Suppressor macrophage treated with lipopolysaccharide for 1 hour (primary cell): ENCODE measurements at regions not wholly inside any gene's neighbourhood (a gene's known extent, or its start where the extent isn't known, plus 50 kb on each side); places are given as distances from the start of the nearest gene placed in this dataset.
"Not testable (repeated sequence)": the region's sequence is repeated elsewhere in the genome, so short reads cannot be mapped to it uniquely, and the experiment has no call there.

Experiments
- DNase-seq, 3 donors: peaks; one replicate each; pipeline ENCODE4 v3.0.0-alpha.2; 2020 to 2022

DNA sequence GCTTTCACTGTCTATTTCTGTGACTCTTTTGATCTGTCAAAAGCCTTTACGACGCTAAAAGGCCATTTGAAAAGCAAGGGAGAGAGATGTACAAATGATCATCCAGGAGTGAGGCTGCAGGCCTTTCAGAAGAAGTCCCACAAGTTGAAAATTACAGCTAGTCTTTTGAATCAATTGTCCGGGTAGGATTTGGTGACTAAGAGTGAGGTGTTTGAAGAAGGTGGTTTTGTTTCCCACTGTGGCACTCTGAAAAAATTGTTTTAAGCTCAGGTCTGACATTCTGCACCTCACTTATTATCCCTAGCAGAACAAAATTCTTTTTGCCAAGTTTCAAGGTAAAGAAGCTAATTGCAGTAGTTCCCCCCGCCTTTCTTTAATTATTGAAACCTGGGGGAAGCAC, 50.8 kb upstream of the TMEM108 start:
- DNase-seq = no peak

DNA sequence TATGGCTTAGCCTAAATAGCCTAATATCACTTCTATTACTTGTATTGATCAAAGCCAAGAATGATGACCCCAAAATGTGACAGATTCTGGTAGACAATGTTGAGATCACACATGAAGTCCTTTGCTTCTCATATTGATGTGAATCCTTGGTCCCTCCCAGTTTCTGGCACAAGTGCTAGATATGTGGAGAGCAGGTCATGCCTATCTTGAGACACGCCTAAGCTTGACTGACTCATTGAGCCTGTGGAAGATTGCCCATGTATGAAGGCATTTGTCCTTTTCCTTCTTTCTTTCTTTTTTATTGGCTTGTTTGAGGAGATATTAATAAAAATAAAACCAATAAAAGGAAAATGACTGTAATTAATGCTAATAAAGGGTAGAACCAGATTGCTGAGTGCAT, 54.0 kb upstream of the TMEM108 start:
- DNase-seq = no peak

DNA sequence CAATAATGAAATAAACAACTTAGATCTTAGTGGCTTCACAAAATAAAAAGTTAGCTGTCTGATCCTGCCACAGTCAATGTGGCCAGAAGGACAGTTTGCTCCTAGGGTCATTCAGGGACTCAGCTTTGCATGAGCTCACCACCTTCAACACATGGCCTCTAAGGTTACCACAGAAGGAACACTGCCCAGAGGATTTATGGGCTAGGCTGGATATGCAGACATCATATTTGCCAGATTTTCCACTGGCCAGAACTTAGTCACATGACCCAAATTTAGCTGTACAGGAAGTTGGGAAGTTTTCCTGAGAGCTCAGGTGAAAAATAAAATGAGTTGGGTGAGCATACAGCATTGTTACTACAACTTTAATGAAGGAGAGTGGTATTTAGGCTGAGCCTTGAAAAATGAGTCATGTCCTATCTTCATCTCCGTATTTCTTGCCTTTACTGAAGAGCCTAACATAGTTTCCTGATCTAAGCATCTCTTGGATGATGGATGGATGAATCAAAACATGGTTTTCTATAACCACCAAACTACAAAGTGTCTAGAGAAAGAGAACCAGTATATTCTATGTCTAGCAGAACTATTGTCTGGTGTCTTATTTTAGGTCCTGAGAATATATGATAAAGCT, 54.9 kb upstream of the TMEM108 start:
- DNase-seq = no peak

DNA sequence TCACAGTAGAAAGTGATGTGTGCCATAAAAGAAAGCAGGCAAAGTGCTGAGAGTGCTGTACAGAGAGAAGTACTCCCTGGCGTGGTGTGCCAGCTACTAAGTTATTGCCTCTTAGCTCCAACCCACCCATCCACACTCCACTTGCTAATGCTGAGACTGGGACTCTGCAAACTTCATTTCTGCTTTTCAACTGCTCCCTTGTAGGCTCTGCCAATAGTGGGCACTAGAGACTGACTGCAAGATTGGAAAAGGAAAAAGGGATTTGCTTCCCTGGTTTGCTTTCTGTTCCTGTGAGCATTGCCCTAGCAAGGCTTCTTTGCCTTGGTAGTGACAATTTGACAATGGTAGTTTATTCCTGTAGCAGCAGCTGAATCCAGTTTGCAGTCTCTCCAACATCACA, 56.5 kb upstream of the TMEM108 start:
- no peak for DNase-seq

DNA sequence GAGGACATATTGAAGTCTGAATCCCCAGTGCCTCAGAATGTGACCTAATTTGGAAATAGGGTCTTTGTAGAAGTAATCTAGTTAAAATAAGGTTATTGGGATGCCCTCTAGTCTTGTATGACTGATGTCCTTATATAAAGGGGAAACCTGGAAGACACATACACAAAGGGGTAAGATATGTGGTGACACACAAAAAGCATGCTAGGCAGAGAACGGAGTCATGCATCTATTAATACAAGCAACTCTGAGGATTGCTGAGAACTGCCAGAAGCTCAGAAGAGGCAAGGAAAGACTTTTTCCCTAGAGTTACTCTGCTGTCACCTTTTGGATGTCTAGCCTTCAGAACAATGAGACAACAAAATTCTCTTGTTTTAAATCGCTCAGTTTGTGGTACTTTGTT, 58.1 kb upstream of the TMEM108 start:
- DNase-seq = no peak

DNA sequence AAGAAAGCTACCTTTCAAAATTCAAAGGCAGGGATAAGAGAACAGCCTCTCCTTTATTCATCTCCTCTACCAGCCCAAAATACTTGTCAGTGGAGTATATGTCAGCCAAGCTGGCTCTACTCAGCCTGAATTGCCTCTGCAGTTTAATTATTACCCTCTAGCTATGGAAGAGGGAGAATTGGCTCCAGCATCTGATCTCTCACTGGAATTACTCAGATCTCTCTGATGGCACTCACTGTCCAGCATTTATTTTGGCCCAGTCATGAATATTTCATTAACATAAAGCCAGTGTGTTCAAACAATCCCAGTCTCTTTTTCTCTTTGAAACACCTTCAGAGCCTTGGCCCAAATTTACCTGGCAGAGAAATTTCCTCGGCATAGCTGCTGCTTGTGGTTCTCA, 58.6 kb upstream of the TMEM108 start:
- DNase-seq = no peak

DNA sequence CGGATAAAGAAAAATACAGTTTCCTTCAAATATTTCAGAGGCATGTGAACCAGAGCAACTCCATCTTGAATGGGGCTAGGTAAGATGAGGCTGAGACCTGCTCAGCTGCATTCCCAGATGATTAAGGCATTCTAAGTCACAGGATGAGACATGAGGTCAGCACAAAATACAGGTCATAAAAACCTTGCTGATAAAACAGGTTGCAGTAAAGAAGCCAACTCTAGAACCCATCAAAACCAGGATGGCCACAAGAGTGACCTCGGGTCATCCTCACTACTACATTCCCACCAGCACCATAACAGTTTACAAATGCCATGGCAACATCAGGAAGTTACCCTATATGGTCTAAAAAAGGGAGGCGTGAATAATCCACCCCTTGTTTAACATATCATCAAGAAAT, 59.2 kb upstream of the TMEM108 start:
- not testable (repeated sequence) for DNase-seq

DNA sequence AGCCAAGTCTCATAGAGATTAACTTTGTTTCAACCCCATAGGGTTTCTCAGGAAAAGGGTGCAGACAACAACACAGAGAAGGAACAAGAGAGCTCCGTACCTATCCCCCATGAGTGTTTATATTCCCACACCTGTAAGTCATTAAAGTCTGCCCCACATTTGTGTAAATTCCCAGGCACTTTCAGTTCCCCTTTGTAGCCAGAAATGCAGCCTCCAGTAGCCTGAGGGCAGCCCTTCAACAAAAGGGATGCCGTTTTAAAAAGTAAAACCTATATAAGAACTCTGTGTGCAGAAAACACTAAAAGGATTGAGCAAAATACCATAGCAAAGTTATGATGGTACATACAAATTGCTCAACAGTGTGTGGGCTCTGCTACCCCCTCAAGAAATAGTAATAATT, 59.7 kb upstream of the TMEM108 start:
- no peak for DNase-seq

DNA sequence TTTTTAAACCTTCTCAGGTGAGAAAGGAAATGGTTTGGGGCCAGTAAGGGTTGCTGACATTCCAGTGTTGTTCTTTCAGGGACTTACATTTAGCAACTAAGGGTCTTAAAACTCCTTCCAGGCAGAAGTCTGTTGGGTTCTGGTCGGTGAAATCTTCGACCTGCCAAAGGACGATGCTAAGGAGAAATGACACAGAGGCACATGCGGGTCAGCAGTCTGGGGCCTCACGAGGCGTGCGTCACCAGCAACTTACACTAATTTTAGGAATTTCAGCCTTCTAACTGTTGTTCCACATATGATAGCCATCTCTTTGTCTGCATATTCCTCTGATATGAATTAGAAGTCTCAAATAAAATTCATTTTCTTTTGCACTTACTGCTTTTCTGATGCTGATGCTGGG, 64.1 kb upstream of the TMEM108 start:
- no peak for DNase-seq

DNA sequence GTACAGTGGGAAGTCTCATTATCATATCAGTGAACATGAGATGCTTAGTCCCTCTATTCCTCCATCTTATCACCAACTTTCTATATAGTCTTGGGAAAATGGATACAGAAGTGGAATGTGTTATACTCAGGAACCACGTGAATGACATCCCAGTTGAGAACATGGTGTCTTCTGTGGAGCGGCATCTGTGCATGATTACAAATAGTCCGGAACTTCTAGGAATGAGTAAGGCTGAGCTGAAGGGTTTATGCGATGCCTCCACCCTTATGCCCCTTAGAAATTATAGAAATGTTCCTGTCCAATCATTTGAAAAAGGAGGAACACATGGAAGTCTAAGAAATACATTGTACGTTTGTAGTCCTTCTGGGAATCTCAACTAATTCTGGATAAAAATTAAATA, 64.8 kb upstream of the TMEM108 start:
- DNase-seq = no peak

DNA sequence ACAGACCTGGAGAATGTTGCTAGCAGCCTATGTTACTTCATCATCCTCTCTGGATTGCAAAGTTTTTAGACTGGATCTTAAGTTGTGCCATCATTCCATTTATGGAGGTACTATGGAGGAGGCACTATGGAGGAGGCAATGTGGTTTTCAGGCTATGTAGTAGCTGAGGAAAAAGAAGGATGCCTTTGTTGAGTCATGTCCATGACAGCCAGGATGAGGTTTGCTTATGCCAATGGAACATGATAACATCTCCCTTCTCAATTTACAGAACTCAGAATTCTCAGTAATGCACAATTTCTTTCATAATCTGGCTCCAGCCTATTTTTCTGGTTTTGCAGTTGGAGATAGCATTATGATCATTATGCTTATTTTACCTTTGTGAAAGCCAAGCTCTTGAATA, 65.9 kb upstream of the TMEM108 start:
- no peak for DNase-seq

DNA sequence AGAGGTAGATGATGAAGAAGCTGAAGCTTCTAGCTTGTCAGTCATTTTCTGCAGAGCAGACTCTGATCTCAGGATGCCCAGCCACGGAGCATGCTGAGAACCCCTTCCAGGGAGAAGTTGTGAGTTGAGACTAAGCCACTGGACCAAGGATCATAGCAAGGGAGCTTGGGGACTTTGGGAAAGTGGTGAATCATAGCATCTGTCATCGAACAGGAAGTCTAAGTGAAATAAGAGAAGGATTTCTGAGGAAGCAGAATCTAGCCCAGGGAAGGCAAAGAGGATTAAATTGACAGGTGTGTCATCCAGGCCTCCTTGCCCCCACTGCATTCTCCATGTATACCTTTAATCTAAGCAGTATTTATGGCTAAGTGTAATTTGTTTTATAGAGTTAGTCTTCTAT, 71.8 kb upstream of the TMEM108 start:
- no peak for DNase-seq

DNA sequence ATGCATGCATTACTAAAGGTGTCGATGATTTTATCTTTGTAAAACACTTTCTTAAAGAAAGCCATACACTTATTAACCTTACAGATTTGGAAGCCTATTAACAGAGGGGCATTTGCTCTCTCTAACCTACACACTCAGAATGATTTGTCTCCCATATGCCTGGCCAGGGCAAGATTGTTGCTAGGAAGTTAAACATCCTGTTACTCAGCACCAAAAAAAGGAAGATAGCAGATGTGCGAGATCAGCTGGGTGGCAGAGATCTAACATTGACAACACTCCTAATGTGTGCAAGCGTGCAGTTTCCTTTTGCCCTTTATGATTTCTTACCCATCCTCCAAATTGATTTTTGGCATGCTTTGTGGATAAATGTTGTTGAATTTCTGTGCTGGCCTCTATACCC, 73.9 kb upstream of the TMEM108 start:
- DNase-seq = no peak

DNA sequence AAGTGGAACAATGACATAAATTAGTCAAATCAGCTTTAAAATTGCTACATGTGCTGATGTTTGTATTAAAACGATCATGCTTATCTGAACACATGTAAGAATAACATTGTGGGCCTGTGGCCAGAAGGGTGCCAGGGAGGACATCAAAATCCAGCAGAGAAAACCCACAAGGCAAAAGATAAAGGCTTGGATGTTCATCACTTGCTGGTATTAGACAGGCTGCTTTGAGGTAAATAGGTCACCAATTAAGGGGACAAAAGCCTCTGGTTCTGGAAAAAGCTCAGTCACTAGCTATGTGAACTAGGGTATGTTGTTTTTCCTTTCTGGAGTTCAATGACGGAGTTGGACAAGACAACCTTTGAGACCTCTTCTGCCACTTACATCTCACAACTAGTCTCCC, 74.4 kb upstream of the TMEM108 start:
- DNase-seq = no peak

DNA sequence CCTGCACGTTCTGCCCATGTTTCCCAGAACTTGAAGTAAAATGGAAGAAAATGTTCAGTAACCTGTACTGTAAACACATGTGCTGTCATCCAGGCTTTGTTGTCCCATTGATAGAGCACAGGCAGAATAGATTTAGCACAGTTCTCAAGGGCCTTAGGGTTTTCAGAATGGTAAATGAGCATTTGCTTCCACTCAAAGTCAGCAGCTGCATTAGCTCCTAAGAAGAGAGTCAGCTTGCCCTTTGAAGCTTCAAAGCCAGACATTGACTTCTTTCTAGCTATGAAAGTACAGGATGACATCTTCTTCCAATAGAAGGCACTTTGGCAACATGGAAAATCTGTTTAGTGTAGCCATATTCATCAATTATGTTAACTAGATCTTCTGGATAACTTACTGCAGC, 76.2 kb upstream of the TMEM108 start:
- DNase-seq = no peak

DNA sequence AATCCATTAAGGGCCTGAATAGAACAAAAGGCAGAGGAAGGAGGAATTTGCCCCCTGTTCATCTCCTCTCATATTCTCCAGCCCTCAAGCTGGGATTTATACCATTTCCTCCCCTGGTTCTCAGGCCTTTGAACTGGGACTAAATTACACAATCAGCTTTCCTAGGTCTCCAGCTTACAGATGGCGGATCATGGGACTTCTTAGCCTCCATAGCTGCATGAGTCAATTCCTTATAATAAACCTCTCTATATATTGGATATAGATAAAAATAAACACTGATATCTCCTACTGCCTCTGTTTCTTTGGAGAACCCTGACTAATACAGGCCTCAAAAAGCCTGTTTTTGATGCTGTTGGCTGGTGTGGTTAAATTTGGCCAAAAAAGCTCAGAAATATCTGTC, 84.5 kb upstream of the TMEM108 start:
- peak in 1 of 3 donors; percentile 5 for DNase-seq

DNA sequence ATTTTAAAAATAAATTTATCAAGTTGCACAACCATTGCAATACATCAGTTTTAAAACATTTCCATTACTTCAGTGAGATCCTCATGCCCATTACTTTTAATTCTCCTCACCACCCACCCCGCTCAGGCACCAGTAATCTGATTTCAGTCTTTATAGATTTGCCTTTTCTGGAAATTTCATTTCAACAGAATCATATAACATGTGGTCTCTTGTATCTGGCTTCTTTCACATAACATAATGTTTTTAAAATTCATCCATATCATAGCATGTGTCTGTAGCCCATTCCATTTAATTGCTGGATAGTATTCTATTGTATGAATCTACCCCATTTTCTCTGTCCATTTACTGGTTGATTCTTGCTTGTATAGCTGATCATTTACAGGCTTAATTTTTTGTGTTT, 110.3 kb upstream of the TMEM108 start:
- DNase-seq = no peak

DNA sequence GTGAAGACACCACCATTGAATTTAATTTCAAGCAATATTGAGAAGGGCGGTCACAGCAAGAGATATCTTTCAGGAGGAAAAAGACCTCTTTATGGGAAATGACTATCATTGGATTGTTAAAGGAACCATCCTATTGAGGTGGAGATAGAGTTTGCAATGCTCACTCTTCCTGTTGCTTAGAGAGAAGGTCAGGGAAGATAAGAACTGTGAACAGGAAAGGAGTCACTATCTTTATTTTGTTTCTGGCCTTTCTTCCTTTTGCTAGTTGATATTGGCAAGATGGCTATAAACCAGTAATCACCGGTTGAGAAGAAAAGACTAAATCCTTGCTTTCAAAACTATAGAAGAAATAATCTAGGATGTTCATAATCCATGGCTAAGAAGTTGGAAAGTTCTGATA, 112.1 kb upstream of the TMEM108 start:
- DNase-seq = no peak

DNA sequence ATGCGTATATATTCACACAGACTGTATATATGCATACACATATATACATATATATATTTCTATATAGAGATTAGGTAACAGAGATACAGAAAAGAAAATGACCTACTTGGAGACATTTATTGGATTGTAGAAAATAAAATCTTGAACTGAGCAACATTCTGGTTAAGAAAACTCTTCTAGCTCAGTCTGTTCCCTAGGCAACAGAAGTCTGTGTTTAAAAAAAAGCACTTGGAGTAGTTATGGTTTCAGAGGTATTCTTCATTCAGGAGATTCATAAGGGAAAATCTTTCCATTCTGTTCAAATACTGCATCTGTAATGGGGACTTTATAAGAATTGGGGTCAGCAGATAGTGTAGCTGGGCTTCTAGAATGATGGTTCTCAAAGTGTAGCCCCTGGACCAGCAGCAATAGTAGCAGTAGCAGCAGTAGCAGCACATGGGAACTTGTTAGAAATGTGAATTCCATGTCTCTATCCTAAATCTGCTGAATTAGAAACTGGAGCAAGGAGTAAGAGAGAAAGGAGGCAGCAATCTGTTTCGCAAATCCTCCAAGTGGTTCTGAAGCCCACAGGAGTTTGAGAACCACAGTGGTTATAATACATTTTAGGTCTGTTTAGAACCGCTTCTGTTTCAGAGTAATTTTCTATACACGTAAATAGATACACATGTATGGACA, 112.8 kb upstream of the TMEM108 start:
- DNase-seq = no peak

DNA sequence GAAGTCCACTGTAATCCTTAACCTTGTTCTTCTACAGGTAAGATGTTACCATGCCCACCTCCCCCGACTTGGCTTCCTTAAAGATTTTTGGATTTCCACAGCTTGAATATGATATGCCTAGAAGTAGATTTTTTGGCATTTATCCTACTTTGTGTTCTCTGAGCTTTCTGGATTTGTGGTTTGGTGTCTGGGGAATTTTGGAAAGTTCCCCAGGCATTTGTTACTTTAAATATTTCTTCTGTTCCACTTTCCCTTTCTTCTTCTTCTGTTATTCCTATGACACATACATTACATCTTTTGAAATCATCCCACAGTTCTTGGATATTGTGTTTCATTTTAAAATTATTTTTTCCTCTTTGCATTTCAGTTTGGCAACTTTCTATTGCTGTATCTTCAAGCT, 122.1 kb upstream of the TMEM108 start:
- DNase-seq = peak; percentile 4 to 43 (median 7)

DNA sequence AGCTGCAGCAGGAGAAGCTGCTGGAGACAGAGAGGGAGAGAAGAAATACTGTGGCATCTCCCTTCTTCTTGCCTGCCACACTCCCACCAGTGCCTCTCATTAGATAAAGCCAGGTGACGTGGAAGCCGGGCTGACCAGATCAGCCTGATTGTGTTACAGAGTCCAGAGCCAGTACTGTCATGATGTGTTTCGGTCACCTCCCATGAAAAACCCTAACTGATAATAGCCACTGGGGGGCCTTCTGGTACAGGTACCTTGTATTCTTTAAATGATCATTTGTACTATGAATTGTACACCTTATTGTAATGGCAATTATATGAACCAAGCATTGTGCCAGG, 125.8 kb upstream of the TMEM108 start:
- DNase-seq = no peak

DNA sequence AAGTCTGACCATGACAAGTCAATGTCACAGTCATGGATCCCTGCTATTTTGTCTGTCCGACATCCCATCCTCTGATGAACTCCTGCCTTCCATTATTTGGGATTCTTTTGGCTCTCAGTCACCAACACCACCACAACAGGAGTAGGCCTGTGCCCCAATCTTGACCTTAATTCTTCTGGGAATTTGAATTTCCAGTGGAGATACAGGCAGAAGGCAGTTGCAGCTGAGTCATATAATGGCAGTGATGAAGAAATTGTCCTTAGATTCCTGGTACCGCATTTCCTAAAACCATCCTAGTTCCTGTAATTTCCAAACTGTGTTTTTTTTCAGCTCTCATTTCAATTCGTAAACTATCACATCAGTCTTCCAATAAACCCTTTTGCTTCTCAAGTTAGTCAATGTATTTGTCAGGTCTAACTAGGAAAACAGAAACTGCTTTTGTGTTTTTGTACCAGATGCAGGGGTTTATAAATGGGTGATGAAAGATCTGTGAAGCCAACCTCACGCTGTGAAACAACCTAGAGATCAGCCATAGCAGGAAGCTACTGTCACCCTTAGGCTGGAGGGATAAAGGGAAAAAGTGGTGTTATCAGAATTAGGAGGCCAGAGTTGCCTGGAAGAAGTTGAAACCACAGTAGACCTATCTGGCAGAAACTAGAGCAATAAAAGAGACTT, 126.3 kb upstream of the TMEM108 start:
- DNase-seq = no peak

DNA sequence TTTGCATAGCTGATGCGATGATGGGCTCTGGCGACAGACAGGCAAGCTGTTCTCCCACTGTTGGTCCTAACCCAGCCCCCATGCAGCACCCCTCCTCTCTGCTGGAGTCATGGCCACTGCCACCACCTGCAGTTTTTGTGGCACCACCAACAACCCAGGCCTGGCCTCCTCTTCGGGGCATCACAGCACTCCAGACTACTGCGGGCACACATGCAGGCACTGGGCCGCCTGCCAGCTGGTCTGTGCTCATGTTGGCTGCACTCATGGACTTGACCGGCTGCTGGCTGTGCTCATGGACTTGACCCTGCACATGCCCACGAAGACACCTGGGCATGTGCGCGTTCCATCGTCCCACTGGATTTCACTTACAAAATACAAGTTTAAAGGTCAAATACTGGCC, 130.9 kb upstream of the TMEM108 start:
- DNase-seq = no peak

DNA sequence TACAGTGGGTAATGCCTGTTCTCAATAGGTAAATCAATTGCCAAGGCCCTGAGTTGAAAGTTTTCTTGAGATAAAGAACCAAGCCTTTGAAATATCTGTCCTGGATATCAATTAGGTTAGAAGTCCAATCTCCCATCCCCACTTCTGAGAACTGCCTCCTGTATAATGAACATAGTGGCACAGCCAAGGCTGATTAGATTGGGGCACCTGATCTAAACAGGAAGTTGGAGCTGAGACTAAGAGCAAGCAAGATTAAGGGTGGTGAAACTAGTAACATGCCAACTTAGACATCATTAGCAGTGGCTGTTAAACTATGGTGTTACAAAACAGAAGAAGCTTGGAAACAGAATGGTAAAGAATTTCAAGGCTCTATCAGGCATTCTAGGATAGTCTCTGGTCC, 137.7 kb upstream of the TMEM108 start:
- DNase-seq = no peak

DNA sequence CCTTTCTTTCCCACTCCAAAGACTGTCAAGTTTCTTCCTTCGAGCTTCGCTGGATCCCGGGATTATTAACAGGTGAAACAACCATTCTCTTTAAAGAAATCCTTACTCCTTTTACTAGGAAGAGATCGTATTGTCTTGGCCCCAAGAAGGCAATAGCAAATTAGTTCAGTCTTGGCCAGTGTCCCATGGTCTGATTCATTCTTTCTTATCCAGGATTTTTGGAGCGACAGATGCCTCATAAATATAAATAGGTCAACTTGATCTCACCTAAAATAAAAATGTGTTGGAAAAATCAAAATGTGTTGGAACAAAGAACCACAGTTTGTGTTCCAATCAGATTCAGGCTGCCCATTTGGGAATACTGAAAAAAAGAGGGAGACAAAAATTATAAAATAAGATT, 140.1 kb upstream of the TMEM108 start:
- DNase-seq = no peak
